ENCODE measurements at regions not wholly inside any gene's neighbourhood (a gene's known extent, or its start where the extent isn't known, plus 50 kb on each side); places are given as distances from the start of the nearest gene placed in this dataset.

GRCh38 chrX:9278475-9279233 is 186.2 kb upstream of the TBL1X start:
- intact Hi-C loops (cut with micrococcal nuclease): loop anchor here (10.0 kb wide), 1 partner anchor 66 kb away; no protein-coding TSS in a partner anchor
- Histone ChIP-seq H3K4me1 (ENCODE audit: control insufficient read depth in 2 of 2, insufficient read depth in 2 of 2, low read length in 2 of 2) (no peaks in the 10 kb centered on the region), H2AFZ (ENCODE audit: insufficient read depth, low read depth, low read length, poor library complexity, severe bottlenecking) (no peak overlapping the region), H3K4me3 (ENCODE audit: control extremely low read depth in 1 of 5, extremely low read depth in 1 of 5, insufficient read depth in 1 of 5, low read depth in 2 of 5, low read length in 4 of 5) (no peak overlapping the region), H3K9ac (ENCODE audit: low read length) (no peak overlapping the region), H3K79me2 (ENCODE audit: control insufficient read depth, insufficient read depth, low read length) (no peaks in the 10 kb centered on the region), H3K36me3 (replicated peaks in 1 of 2; ENCODE audit: control extremely low read depth in 1 of 2, control insufficient read depth in 1 of 2, extremely low read depth in 1 of 2, insufficient read depth in 2 of 2, low read length in 1 of 2) (no peaks in the 10 kb centered on the region), H3K27ac (ENCODE audit: low read length in 2 of 2) (no peak overlapping the region), H3K27me3 (replicated peaks in 1 of 4; ENCODE audit: control extremely low read depth in 1 of 4, control insufficient read depth in 3 of 4, insufficient read depth in 4 of 4, low read length in 3 of 4) (no peaks in the 10 kb centered on the region), H4K20me1 (ENCODE audit: control insufficient read depth, insufficient read depth, low read length, poor library complexity, severe bottlenecking) (no peaks in the 10 kb centered on the region), H3K4me2 (replicated peaks; ENCODE audit: low read depth, low read length, poor library complexity, severe bottlenecking) (no peak overlapping the region), H3K9me3 (ENCODE audit: control extremely low read depth in 1 of 3, control insufficient read depth in 2 of 3, insufficient read depth in 1 of 3, low read length in 2 of 3) (peaks cover 0 to 5% (median 0%) of the 10 kb centered on the region in 3 donors)
- ATAC-seq (ENCODE audit: low read depth) (no peak), DNase-seq (no peak)
- Mint-ChIP-seq H3K27me3 (no peaks in the 10 kb centered on the region), H3K4me3 (no peak overlapping the region), H3K9me3 (ENCODE audit: insufficient read depth) (no peaks in the 10 kb centered on the region), H3K27ac (no peak overlapping the region), H3K4me1 (peaks cover 7% of the 10 kb centered on the region)
- ChIA-PET CTCF (interaction anchor here (1.2 kb wide), 1 partner anchor 309 kb away, joined by 3 read pairs; no protein-coding TSS in a partner anchor), POLR2A (no interaction called here)
- WGBS (ENCODE audit: insufficient coverage): no CpG with 5 or more reads among the region's 7 CpGs
- no peak for TF ChIP-seq CTCF (IDR thresholded peaks at IDR 0.05)
- TF ChIP-seq EZH2 (IDR thresholded peaks at IDR 0.05; ENCODE audit: borderline replicate concordance, insufficient read depth, low read depth, low read length, poor library complexity, severe bottlenecking): no peak

- H3K4me3 ChIP-seq (ENCODE audit: control extremely low read depth in 1 of 5, extremely low read depth in 1 of 5, insufficient read depth in 1 of 5, low read depth in 2 of 5, low read length in 4 of 5): no peak overlapping the region
- Mint-ChIP-seq H3K27ac (no peak overlapping the region), H3K27me3 (no peaks in the 10 kb centered on the region), H3K4me1 (peaks cover 7% of the 10 kb centered on the region), H3K4me3 (no peak overlapping the region), H3K9me3 (ENCODE audit: insufficient read depth) (no peaks in the 10 kb centered on the region)
- no peak overlapping the region for H2AFZ ChIP-seq (ENCODE audit: insufficient read depth, low read depth, low read length, poor library complexity, severe bottlenecking)
- H3K27me3 ChIP-seq (replicated peaks in 1 of 4; ENCODE audit: control extremely low read depth in 1 of 4, control insufficient read depth in 3 of 4, insufficient read depth in 4 of 4, low read length in 3 of 4): no peaks in the 10 kb centered on the region
- H3K36me3 ChIP-seq (replicated peaks in 1 of 2; ENCODE audit: control extremely low read depth in 1 of 2, control insufficient read depth in 1 of 2, extremely low read depth in 1 of 2, insufficient read depth in 2 of 2, low read length in 1 of 2): no peaks in the 10 kb centered on the region
- no CpG with 5 or more reads among the region's 3 CpGs for WGBS (ENCODE audit: insufficient coverage)
- no peaks in the 10 kb centered on the region for H3K9me3 ChIP-seq (ENCODE audit: control extremely low read depth in 1 of 3, control insufficient read depth in 2 of 3, insufficient read depth in 1 of 3, low read length in 2 of 3)
- ChIA-PET POLR2A (no interaction called here), CTCF (interaction anchor here (1.2 kb wide), 1 partner anchor 310 kb away, joined by 3 read pairs; no protein-coding TSS in a partner anchor)
- TF ChIP-seq EZH2 (IDR thresholded peaks at IDR 0.05; ENCODE audit: borderline replicate concordance, insufficient read depth, low read depth, low read length, poor library complexity, severe bottlenecking) (no peak), CTCF (IDR thresholded peaks at IDR 0.05) (no peak)
- no peaks in the 10 kb centered on the region for H3K4me1 ChIP-seq (ENCODE audit: control insufficient read depth in 2 of 2, insufficient read depth in 2 of 2, low read length in 2 of 2)
- H3K4me2 ChIP-seq (replicated peaks; ENCODE audit: low read depth, low read length, poor library complexity, severe bottlenecking): no peak overlapping the region
- intact Hi-C loops (cut with micrococcal nuclease): loop anchor here (10.0 kb wide), 1 partner anchor 66 kb away; no protein-coding TSS in a partner anchor
- H3K79me2 ChIP-seq (ENCODE audit: control insufficient read depth, insufficient read depth, low read length): no peaks in the 10 kb centered on the region
- H4K20me1 ChIP-seq (ENCODE audit: control insufficient read depth, insufficient read depth, low read length, poor library complexity, severe bottlenecking): no peaks in the 10 kb centered on the region
- no peak overlapping the region for H3K27ac ChIP-seq (ENCODE audit: low read length in 2 of 2)
- DNase-seq (no peak), ATAC-seq (ENCODE audit: low read depth) (no peak)
- H3K9ac ChIP-seq (ENCODE audit: low read length): no peak overlapping the region
Measured at GRCh38 chrX:9279234-9279544, 185.7 kb upstream of the TBL1X start.

Data from B cell (primary cell).